ENCODE measurements at regions not wholly inside any gene's neighbourhood (a gene's known extent, or its start where the extent isn't known, plus 50 kb on each side); places are given as distances from the start of the nearest gene placed in this dataset.

DNA sequence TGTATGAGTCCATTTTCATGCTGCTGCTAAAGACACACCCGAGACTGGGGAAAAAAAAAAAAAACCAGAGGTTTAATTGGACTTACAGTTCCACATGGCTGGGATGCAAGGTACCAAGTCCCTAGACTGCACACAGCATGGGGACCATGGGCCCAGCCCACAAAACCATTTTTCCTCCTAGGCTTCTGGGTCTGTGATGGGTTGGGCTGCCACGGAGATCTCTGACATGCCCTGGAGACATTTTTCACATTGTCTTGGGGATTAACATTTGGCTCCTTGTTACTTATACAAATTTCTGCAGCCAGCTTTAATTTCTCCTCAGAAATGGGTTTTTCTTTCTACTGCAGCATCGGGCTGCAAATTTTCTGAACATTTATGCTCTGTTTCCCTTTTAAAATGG, 340.3 kb upstream of the NUDT12 start:
- DNase-seq = no peak
- Mint-ChIP-seq H3K27me3 (ENCODE audit: low read depth in 3 of 3) (no peaks in the 10 kb centered on the region), H3K36me3 (no peaks in the 10 kb centered on the region), H3K4me1 (no peaks in the 10 kb centered on the region), H3K9me3 (peaks cover 6 to 55% (median 24%) of the 10 kb centered on the region in 6 donors), H3K27ac (no peak overlapping the region), H3K4me3 (no peak overlapping the region)

DNA sequence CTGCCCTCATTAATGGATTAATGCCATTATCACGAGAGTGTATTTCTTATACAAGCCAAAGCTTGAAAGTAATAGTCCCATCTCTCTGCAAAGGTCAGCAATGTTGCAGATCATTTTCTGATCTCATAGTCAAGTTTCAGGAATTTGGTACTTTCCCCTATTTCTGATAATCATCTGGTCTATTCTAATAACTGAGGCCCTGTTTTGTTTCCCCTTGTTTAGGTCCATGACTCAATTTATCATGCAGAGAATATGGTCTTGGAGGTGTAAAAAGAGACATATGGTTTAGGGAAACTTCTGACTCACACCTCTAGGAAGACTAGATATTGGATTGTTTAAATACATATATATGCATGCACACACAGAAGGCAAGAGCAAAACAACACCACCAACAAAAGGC, 339.3 kb upstream of the NUDT12 start:
- no peak overlapping the region for H3K4me3 Mint-ChIP-seq
- no peak overlapping the region for H3K27ac Mint-ChIP-seq
- peaks cover 0 to 2% (median 0%) of the 10 kb centered on the region in 3 donors for H3K27me3 Mint-ChIP-seq (ENCODE audit: low read depth in 3 of 3)
- H3K4me1 Mint-ChIP-seq = no peaks in the 10 kb centered on the region
- DNase-seq = no peak
- no peaks in the 10 kb centered on the region for H3K36me3 Mint-ChIP-seq
- peaks cover 6 to 60% (median 27%) of the 10 kb centered on the region in 6 donors for H3K9me3 Mint-ChIP-seq

DNA sequence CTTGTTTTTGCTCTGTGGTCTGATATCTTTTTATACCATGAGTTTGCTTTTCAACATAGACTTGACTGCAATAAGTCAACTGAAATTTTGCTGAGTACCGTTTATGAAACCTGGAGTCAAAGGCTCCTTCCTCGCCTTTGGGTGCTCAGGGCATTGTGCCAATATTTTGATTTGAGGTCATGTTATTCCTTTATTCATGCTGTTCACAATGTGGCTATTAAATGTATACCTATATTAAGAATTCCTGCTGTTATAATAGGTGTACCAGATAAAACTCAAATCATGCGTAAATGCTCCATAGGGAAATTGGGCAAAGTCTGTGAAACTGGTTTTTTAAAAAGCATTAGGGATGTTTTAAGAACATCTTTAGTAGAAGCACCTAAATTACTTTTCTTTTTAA, 334.0 kb upstream of the NUDT12 start:
- no peaks in the 10 kb centered on the region for H3K36me3 Mint-ChIP-seq
- peaks cover 3 to 46% (median 22%) of the 10 kb centered on the region in 6 donors for H3K9me3 Mint-ChIP-seq
- DNase-seq = no peak
- no peaks in the 10 kb centered on the region for H3K4me1 Mint-ChIP-seq
- no peak overlapping the region for H3K4me3 Mint-ChIP-seq
- H3K27me3 Mint-ChIP-seq (ENCODE audit: low read depth in 3 of 3) = peaks cover 0 to 2% (median 2%) of the 10 kb centered on the region in 3 donors
- no peak overlapping the region for H3K27ac Mint-ChIP-seq

DNA sequence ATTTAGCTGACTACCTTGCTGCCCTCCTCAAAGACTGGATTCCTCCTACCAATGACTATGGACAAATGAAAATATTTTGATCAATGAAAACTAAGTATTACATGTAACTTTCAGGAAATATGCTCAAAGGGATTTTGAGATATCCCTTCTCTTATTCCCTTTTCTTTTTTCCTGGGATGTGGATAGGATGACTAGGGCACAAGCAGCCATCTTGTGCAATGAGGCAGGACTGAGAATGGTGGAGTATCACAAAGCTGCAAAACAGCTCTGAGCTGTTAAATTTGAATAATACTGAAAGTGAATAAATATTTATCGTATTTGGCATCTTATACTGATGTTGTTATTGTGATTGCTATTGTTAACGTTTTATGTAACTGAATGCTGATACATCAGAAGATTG, 333.1 kb upstream of the NUDT12 start:
- no peaks in the 10 kb centered on the region for H3K36me3 Mint-ChIP-seq
- H3K4me3 Mint-ChIP-seq = no peak overlapping the region
- peaks cover 0 to 40% (median 21%) of the 10 kb centered on the region in 6 donors for H3K9me3 Mint-ChIP-seq
- no peaks in the 10 kb centered on the region for H3K4me1 Mint-ChIP-seq
- DNase-seq = no peak
- no peak overlapping the region for H3K27ac Mint-ChIP-seq
- peaks cover 0 to 2% (median 2%) of the 10 kb centered on the region in 3 donors for H3K27me3 Mint-ChIP-seq (ENCODE audit: low read depth in 3 of 3)

DNA sequence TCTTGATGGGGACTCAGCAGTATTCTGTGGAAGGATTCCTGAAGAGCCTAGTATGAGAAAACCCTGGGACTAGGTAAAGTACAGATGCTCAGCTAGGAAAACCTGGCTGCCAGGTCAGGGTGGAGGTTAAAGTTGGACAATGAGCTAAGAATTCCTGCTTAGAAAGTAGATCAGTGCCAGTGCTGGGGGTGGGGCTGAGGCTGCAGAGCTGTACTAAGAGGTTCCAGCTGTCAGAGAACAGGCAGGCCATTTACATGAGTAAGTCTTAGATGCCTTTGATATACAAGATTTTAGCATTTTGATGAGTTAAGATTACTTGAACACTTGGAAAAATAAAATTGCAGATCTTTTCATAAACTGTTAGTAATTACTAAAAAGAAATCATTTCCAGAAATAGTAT, 332.3 kb upstream of the NUDT12 start:
- Mint-ChIP-seq H3K4me1 (no peaks in the 10 kb centered on the region), H3K9me3 (peaks cover 0 to 32% (median 16%) of the 10 kb centered on the region in 6 donors), H3K36me3 (no peaks in the 10 kb centered on the region), H3K4me3 (no peak overlapping the region), H3K27ac (no peak overlapping the region), H3K27me3 (ENCODE audit: low read depth in 3 of 3) (peaks cover 0 to 2% (median 2%) of the 10 kb centered on the region in 3 donors)
- DNase-seq = no peak

DNA sequence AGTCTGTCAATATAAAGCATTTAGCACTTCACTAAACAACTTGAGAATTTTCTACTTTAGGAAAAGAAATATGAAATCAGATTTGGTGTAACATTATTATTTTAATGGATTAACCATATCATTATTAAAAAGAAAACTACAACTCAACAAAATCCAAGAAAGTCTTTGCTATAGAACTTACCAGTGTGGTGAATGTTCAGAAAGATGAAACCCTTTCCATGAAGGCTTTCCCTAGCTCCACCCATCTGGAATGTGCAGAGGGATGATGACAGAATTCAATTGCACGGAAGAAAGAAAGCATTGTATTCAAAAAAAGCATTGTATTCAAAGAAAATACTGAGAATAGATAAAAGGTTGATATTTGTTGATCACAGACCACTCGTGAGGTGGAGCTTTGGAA, 328.6 kb upstream of the NUDT12 start:
- Mint-ChIP-seq H3K4me3 (no peak overlapping the region), H3K4me1 (no peaks in the 10 kb centered on the region), H3K27ac (no peak overlapping the region), H3K36me3 (no peaks in the 10 kb centered on the region), H3K27me3 (ENCODE audit: low read depth in 3 of 3) (peaks cover 0 to 2% (median 0%) of the 10 kb centered on the region in 3 donors), H3K9me3 (peaks cover 0 to 11% (median 7%) of the 10 kb centered on the region in 6 donors)
- DNase-seq = no peak

DNA sequence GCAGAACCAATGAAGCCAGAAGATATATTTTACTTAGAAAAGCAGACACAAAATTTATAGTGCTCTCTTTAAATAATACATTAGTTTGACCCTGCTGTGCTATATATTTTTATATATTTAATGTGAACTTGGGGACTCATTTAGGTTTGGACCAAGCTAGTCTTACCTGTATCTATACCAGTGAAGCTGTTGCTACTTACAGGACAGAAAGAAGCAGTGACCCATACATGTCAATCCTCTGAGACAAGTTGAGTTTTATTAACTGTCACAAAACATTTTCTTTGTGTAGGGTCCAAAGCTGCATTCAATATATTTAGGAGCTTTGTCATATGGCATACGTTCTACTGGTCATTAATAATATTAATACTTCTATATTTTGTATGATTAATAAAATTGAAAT, 327.7 kb upstream of the NUDT12 start:
- H3K27ac Mint-ChIP-seq = no peak overlapping the region
- no peak overlapping the region for H3K4me3 Mint-ChIP-seq
- no peaks in the 10 kb centered on the region for H3K4me1 Mint-ChIP-seq
- H3K36me3 Mint-ChIP-seq = no peaks in the 10 kb centered on the region
- no peak for DNase-seq
- peaks cover 0 to 11% (median 6%) of the 10 kb centered on the region in 6 donors for H3K9me3 Mint-ChIP-seq
- peaks cover 0 to 2% (median 0%) of the 10 kb centered on the region in 3 donors for H3K27me3 Mint-ChIP-seq (ENCODE audit: low read depth in 3 of 3)

DNA sequence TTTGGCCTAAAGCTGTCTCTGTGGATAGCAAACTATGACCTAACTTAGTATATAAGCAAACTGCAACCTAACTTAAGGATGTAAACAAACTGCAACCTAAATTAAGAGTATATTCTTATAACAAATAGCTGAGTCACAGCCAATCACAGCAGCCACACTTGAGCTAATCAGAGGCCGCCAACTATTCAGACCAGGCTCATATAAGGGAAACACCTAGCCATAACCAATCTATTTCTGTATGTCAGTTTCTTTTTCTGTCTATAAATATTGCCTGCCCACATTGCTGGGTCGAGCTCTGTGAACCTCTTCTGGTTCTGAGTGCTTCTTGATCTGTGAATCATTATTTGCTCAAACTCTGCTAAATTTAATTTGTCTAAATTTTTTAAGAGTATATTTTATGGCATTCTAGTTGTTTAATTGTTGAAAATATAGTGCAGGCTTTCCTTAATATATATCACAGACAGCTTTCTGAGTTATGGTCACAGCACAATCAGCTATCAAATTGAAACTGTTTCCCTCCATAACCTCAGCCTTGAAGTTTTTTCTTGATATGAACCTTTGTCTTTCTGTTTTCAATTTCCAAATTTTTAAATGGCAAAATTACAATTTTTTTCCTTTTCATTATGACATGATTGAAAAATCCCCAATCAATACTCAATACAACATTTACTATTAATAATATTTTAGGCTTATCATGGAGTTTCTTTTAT, 327.1 kb upstream of the NUDT12 start:
- peaks cover 0 to 11% (median 6%) of the 10 kb centered on the region in 6 donors for H3K9me3 Mint-ChIP-seq
- no peak overlapping the region for H3K4me3 Mint-ChIP-seq
- no peaks in the 10 kb centered on the region for H3K27me3 Mint-ChIP-seq (ENCODE audit: low read depth in 3 of 3)
- no peaks in the 10 kb centered on the region for H3K4me1 Mint-ChIP-seq
- no peaks in the 10 kb centered on the region for H3K36me3 Mint-ChIP-seq
- H3K27ac Mint-ChIP-seq = no peak overlapping the region
- DNase-seq = no peak

DNA sequence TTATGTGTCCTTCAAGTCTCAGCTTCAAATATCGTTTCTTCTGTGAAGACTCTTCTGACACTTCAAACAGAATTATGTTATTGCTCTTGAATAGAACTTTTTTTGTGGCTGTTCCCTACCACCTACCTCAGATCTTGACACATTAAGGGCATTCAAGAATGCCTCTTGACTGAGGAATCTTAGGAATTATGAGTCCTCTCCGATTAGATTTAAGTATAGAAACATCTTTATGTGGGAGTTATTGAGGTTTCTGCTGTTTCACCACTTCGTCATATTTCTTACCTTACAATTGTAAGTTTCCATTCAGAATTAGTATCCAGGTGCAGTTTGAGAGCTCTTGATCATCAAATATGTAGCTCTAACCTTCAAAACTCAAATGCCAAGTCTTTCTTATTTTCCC, 324.2 kb upstream of the NUDT12 start:
- Mint-ChIP-seq H3K27ac (no peak overlapping the region), H3K4me3 (no peak overlapping the region), H3K9me3 (peaks cover 3 to 9% (median 4%) of the 10 kb centered on the region in 6 donors), H3K27me3 (ENCODE audit: low read depth in 3 of 3) (peaks cover 0 to 2% (median 0%) of the 10 kb centered on the region in 3 donors), H3K36me3 (no peaks in the 10 kb centered on the region), H3K4me1 (no peaks in the 10 kb centered on the region)
- no peak for DNase-seq

DNA sequence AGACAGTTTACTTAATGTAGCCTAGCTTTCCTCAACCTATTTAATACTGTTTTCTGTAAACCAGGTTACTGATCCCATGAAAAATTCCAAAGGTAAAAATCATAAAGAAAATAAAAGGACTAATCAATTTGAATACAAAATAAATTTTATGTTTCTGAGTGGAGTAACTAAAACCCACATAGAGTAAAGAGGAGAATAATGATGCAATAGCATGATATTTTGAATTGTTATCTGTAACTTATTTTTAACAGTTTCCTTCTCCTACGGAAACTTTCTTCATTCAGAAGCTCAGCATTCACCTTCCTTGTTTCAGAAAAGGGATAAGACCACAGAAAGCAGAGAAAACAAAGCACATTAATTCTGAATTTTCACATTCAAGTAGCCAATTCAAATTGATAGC, 320.6 kb upstream of the NUDT12 start:
- Mint-ChIP-seq H3K4me1 (no peaks in the 10 kb centered on the region), H3K9me3 (peaks cover 0 to 8% (median 3%) of the 10 kb centered on the region in 6 donors), H3K4me3 (no peak overlapping the region), H3K36me3 (no peaks in the 10 kb centered on the region), H3K27me3 (ENCODE audit: low read depth in 3 of 3) (peaks cover 0 to 3% (median 0%) of the 10 kb centered on the region in 3 donors), H3K27ac (no peak overlapping the region)
- DNase-seq = no peak

DNA sequence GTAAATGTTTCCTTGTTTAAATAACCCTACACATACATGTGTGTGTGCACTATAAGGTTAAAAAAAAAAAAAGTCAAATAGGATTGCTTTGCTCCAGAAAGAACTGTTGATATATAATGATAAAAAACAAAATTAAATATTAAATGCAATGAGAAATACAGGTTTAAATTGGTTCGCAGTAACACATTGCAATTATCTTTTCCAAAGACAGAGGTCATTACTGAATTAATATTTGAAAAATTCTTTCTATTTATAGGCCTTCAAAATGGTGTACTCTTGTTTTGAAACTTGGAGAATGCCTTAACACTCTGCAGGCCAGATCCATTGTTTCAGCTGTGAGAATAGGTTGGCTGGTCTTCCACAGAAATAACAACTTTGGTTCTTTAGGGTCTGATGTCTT, 319.0 kb upstream of the NUDT12 start:
- H3K4me1 Mint-ChIP-seq = no peaks in the 10 kb centered on the region
- H3K4me3 Mint-ChIP-seq = no peak overlapping the region
- no peaks in the 10 kb centered on the region for H3K36me3 Mint-ChIP-seq
- H3K27ac Mint-ChIP-seq = no peak overlapping the region
- H3K9me3 Mint-ChIP-seq = peaks cover 0 to 10% (median 4%) of the 10 kb centered on the region in 6 donors
- peaks cover 0 to 3% (median 0%) of the 10 kb centered on the region in 3 donors for H3K27me3 Mint-ChIP-seq (ENCODE audit: low read depth in 3 of 3)
- DNase-seq = no peak

DNA sequence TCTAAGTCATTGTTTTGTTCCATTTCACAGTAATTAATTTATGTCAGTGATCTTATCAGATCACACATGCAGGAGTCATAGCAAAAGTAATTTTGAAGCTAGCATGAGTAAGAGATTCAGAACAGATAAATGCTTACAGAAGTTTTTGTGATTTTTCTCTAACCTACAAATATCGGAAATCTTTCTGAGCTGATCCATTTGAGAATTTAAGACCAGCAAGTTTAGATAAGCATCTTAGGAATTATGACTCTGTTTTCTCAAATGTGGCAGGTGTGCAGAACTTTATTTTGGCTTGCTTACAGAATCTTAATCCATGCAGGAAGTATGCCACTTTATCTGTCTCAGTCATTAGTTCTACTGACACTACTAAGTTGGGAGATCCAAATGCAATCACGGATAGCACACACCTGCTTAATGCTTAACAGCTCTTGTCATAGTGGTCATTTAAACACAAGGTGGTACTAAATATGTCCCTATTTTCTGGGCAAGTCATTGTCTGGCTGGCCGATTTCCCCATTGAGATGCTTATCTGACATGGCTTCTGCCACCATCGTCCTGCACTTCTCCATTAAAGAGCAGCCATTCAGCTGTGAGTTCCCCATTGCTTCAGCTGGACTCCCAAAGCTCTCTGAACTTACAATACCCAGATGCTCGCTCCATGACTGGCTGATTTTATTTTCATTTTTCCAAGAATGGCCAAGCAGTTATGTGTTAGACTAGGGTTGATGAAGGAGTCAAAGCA, 305.4 kb upstream of the NUDT12 start:
- Mint-ChIP-seq H3K4me3 (no peak overlapping the region), H3K36me3 (no peaks in the 10 kb centered on the region), H3K27ac (no peak overlapping the region), H3K9me3 (peaks cover 0 to 31% (median 7%) of the 10 kb centered on the region in 6 donors), H3K4me1 (no peaks in the 10 kb centered on the region), H3K27me3 (ENCODE audit: low read depth in 3 of 3) (no peaks in the 10 kb centered on the region)
- no peak for DNase-seq

DNA sequence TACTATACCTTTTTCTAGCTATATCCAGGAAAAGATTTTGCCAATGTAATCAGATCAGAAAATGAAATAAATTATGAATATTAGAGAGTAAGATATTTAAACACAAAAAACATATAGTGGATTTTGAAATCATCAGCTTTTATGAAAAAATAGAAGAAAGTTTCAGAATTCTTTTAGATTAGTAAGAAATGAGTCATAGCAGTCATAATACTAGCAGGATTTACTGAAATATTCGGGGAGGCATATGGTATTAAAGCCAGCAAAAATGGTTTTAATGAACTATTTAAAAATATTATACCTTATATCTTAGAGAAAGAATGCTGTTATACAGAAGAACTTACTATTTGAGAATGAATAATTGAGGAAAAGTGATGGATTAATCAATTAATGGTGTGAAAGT, 303.6 kb upstream of the NUDT12 start:
- H3K27ac Mint-ChIP-seq = no peak overlapping the region
- H3K4me3 Mint-ChIP-seq = no peak overlapping the region
- no peaks in the 10 kb centered on the region for H3K27me3 Mint-ChIP-seq (ENCODE audit: low read depth in 3 of 3)
- DNase-seq = no peak
- H3K9me3 Mint-ChIP-seq = peaks cover 0 to 32% (median 9%) of the 10 kb centered on the region in 6 donors
- no peaks in the 10 kb centered on the region for H3K36me3 Mint-ChIP-seq
- H3K4me1 Mint-ChIP-seq = no peaks in the 10 kb centered on the region

DNA sequence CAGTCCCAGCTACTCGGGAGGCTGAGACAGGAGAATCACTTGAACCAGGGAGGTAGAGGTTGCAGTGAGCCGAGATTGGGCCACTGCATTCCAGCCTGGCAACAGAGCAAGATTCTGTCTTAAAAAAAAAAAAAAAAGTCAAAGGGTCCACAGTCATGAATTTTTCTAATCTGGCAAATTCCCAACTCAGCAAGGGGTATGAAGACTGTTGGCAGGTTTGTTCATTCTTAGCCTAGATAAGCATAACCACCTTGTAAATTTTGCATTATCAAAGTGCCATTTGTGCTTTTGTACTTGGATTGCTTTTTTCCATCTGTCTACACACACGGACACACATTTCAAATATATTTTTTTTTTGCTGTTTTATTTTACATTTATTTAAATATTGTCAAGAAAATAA, 299.8 kb upstream of the NUDT12 start:
- H3K27ac Mint-ChIP-seq = no peak overlapping the region
- DNase-seq = no peak
- no peak overlapping the region for H3K4me3 Mint-ChIP-seq
- H3K27me3 Mint-ChIP-seq (ENCODE audit: low read depth in 3 of 3) = no peaks in the 10 kb centered on the region
- no peaks in the 10 kb centered on the region for H3K4me1 Mint-ChIP-seq
- peaks cover 5 to 39% (median 15%) of the 10 kb centered on the region in 6 donors for H3K9me3 Mint-ChIP-seq
- H3K36me3 Mint-ChIP-seq = no peaks in the 10 kb centered on the region
